PC-3 (cell line): ENCODE measurements at regions not wholly inside any gene's neighbourhood (a gene's known extent, or its start where the extent isn't known, plus 50 kb on each side); places are given as distances from the start of the nearest gene placed in this dataset.

Experiments used
- EZH2 ChIP-seq: fragments of 300-600 bp; sonication (generic); IDR thresholded peaks from one replicate; pipeline ENCODE4 v1.6.1; 2017; ENCODE audit warnings: antibody characterized with exemption, mild to moderate bottlenecking, low read length; ENCODE audit not compliant: unreplicated experiment
- EZH2phosphoT487 ChIP-seq: fragments of 300-600 bp; sonication (generic); IDR thresholded peaks from 2 replicates; pipeline ENCODE4 v1.6.1; 2018; ENCODE audit warnings: mild to moderate bottlenecking, antibody characterized with exemption, low read length, borderline replicate concordance
- TF ChIP-seq, protein P1 (sequence below): fragments of 300-600 bp; sonication (generic); conservative IDR thresholded peaks from 2 replicates; pipeline ENCODE4 v1.5.1; 2017; ENCODE audit warnings: antibody characterized with exemption, low read depth, mild to moderate bottlenecking, low read length

DNA sequence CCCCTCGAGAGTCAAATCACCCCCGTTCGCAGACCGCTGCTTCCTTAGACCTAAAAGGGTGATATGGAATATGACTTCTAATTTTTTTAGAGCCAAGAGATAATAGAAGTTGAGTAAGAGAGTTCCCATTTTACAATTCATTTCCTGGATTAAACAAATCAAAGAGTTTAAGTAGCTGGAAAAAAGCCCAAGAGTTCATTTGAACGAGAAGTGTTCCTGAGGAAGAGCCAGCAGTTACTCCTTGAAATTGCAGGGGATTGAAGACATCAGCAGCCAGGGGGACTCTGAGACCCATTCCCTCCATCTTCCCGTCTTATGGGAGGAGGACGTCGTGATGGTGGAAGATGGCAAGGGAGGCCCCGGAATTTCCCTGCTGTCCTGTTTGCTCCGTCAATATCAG, 277.0 kb downstream of the WDR11 start:
- TF ChIP-seq, protein P1, sequence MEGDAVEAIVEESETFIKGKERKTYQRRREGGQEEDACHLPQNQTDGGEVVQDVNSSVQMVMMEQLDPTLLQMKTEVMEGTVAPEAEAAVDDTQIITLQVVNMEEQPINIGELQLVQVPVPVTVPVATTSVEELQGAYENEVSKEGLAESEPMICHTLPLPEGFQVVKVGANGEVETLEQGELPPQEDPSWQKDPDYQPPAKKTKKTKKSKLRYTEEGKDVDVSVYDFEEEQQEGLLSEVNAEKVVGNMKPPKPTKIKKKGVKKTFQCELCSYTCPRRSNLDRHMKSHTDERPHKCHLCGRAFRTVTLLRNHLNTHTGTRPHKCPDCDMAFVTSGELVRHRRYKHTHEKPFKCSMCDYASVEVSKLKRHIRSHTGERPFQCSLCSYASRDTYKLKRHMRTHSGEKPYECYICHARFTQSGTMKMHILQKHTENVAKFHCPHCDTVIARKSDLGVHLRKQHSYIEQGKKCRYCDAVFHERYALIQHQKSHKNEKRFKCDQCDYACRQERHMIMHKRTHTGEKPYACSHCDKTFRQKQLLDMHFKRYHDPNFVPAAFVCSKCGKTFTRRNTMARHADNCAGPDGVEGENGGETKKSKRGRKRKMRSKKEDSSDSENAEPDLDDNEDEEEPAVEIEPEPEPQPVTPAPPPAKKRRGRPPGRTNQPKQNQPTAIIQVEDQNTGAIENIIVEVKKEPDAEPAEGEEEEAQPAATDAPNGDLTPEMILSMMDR: no peak
- no peak for TF ChIP-seq EZH2phosphoT487
- no peak for TF ChIP-seq EZH2
